HEK293 (cell line): ENCODE measurements at regions not wholly inside any gene's neighbourhood (a gene's known extent, or its start where the extent isn't known, plus 50 kb on each side); places are given as distances from the start of the nearest gene placed in this dataset.

Source experiments
- CTCF ChIA-PET: fragments of 350-600 bp; formaldehyde crosslinking; extraction: SDS; loops from one replicate; lab custom pipeline; 2021; ENCODE audit warnings: antibody characterized with exemption; lab: Yijun Ruan, JAX
- POLR2A ChIA-PET: fragments of 300-600 bp; formaldehyde crosslinking; extraction: SDS; loops from one replicate; lab custom pipeline; 2020; ENCODE audit warnings: antibody characterized with exemption, inconsistent platforms; lab: Yijun Ruan, JAX
- H3K27ac ChIP-seq: fragments of 200-500 bp; sonication (Bioruptor generic); 2 replicates; pipeline ENCODE4 v1.5.1; 2014; ENCODE audit warnings: low read depth, low read length, control low read depth, inconsistent platforms; ENCODE audit errors: extremely low read depth
- H3K36me3 ChIP-seq, 2 experiments: fragments of 200-500 bp in 1 of 2; sonication (Bioruptor generic) in 1 of 2; 1 replicate in 1 of 2; 2 replicates in 1 of 2; pipeline ENCODE4 v1.5.1; 2014 to 2017; ENCODE audit warnings: inconsistent platforms in 2 of 2, low read length in 2 of 2; ENCODE audit not compliant: control insufficient read depth in 2 of 2, insufficient read depth in 1 of 2
- H3K4me1 ChIP-seq: fragments of 200-500 bp; sonication (Bioruptor generic); 2 replicates; pipeline ENCODE4 v1.5.1; 2014; ENCODE audit warnings: mild to moderate bottlenecking, low read length, inconsistent platforms; ENCODE audit not compliant: control insufficient read depth, insufficient read depth
- H3K4me3 ChIP-seq: 2 replicates; pipeline ENCODE4 v1.5.1; 2011; ENCODE audit warnings: low read depth, mild to moderate bottlenecking, control low read depth, low read length, moderate library complexity
- H3K9me3 ChIP-seq: fragments of 200-500 bp; sonication (Bioruptor generic); 2 replicates; pipeline ENCODE4 v1.5.1; 2014; ENCODE audit warnings: low read depth, low read length, inconsistent platforms; ENCODE audit not compliant: control insufficient read depth, insufficient read depth
- AEBP2 ChIP-seq: fragments of 450-650 bp; formaldehyde crosslinking; IDR thresholded peaks from 2 replicates; pipeline ENCODE4 v1.5.1; 2016; ENCODE audit warnings: missing biosample characterization, missing genetic modification characterization, borderline replicate concordance
- IKZF3 ChIP-seq: fragments of 450-650 bp; IDR thresholded peaks from 2 replicates; pipeline ENCODE4 v1.5.0; 2018; ENCODE audit warnings: missing biosample characterization, mild to moderate bottlenecking, missing genetic modification characterization, moderate library complexity
- KLF1 ChIP-seq: fragments of 450-650 bp; formaldehyde crosslinking; IDR thresholded peaks from 2 replicates; pipeline ENCODE4 v1.5.1; 2016; ENCODE audit warnings: missing biosample characterization, missing genetic modification characterization
- KLF16 ChIP-seq: fragments of 450-650 bp; formaldehyde crosslinking; IDR thresholded peaks from 2 replicates; pipeline ENCODE4 v1.5.1; 2017; ENCODE audit warnings: missing biosample characterization, missing genetic modification characterization
- OVOL3 ChIP-seq: fragments of 450-650 bp; formaldehyde crosslinking; IDR thresholded peaks from 2 replicates; pipeline ENCODE4 v1.5.1; 2016; ENCODE audit warnings: missing biosample characterization, missing genetic modification characterization
- REPIN1 ChIP-seq: fragments of 450-650 bp; formaldehyde crosslinking; IDR thresholded peaks from 2 replicates; pipeline ENCODE4 v1.5.1; 2017; ENCODE audit warnings: missing biosample characterization, missing genetic modification characterization, low read depth
- SP2 ChIP-seq: fragments of 450-650 bp; formaldehyde crosslinking; IDR thresholded peaks from 2 replicates; pipeline ENCODE4 v1.5.1; 2016; ENCODE audit warnings: missing biosample characterization, missing genetic modification characterization
- TSHZ1 ChIP-seq: fragments of 450-650 bp; formaldehyde crosslinking; IDR thresholded peaks from 2 replicates; pipeline ENCODE4 v1.5.1; 2016; ENCODE audit warnings: missing biosample characterization, missing genetic modification characterization, borderline replicate concordance
- ZBTB10 ChIP-seq: fragments of 450-650 bp; formaldehyde crosslinking; IDR thresholded peaks from 2 replicates; pipeline ENCODE4 v1.5.1; 2016; ENCODE audit warnings: missing biosample characterization, missing genetic modification characterization
- ZEB2 ChIP-seq: fragments of 450-650 bp; formaldehyde crosslinking; IDR thresholded peaks from 2 replicates; pipeline ENCODE4 v1.5.1; 2016; ENCODE audit warnings: missing biosample characterization, missing genetic modification characterization
- ZNF184 ChIP-seq: fragments of 450-650 bp; IDR thresholded peaks from 2 replicates; pipeline ENCODE4 v1.5.1; 2018; ENCODE audit warnings: missing biosample characterization, mild to moderate bottlenecking, missing genetic modification characterization
- ZNF211 ChIP-seq: fragments of 450-650 bp; formaldehyde crosslinking; IDR thresholded peaks from 2 replicates; pipeline ENCODE4 v1.5.1; 2016; ENCODE audit warnings: low read depth, missing biosample characterization, missing genetic modification characterization
- ZNF350 ChIP-seq: fragments of 450-650 bp; formaldehyde crosslinking; IDR thresholded peaks from 2 replicates; pipeline ENCODE4 v1.5.0; 2017; ENCODE audit warnings: missing biosample characterization, mild to moderate bottlenecking, missing genetic modification characterization
- ZNF404 ChIP-seq: fragments of 450-650 bp; formaldehyde crosslinking; IDR thresholded peaks from 2 replicates; pipeline ENCODE4 v1.5.1; 2017; ENCODE audit warnings: missing biosample characterization, missing genetic modification characterization
- ZNF544 ChIP-seq: fragments of 450-650 bp; formaldehyde crosslinking; IDR thresholded peaks from 2 replicates; pipeline ENCODE4 v1.5.0; 2017; ENCODE audit warnings: missing biosample characterization, missing genetic modification characterization
- ZNF549 ChIP-seq: fragments of 450-650 bp; IDR thresholded peaks from 2 replicates; pipeline ENCODE4 v1.5.1; 2018; ENCODE audit warnings: missing biosample characterization, missing genetic modification characterization, mild to moderate bottlenecking, inconsistent platforms, moderate library complexity
- ZNF558 ChIP-seq: fragments of 450-650 bp; formaldehyde crosslinking; IDR thresholded peaks from 2 replicates; pipeline ENCODE4 v1.5.1; 2016; ENCODE audit warnings: missing biosample characterization, missing genetic modification characterization
- ZNF560 ChIP-seq: fragments of 450-650 bp; formaldehyde crosslinking; IDR thresholded peaks from 2 replicates; pipeline ENCODE4 v1.5.1; 2017; ENCODE audit warnings: missing biosample characterization, missing genetic modification characterization, borderline replicate concordance
- ZNF629 ChIP-seq: fragments of 450-650 bp; formaldehyde crosslinking; IDR thresholded peaks from 2 replicates; pipeline ENCODE4 v1.5.1; 2017; ENCODE audit warnings: missing biosample characterization, missing genetic modification characterization
- ZNF654 ChIP-seq: fragments of 450-650 bp; formaldehyde crosslinking; IDR thresholded peaks from 2 replicates; pipeline ENCODE4 v1.5.1; 2016; ENCODE audit warnings: low read depth, missing biosample characterization, missing genetic modification characterization
- ZSCAN23 ChIP-seq: fragments of 450-650 bp; formaldehyde crosslinking; IDR thresholded peaks from 2 replicates; pipeline ENCODE4 v1.5.1; 2016; ENCODE audit warnings: missing biosample characterization, missing genetic modification characterization

- CTCF ChIA-PET = no interaction called here
- Histone ChIP-seq H3K36me3 (no peaks in the 10 kb centered on the region), H3K4me1 (no peaks in the 10 kb centered on the region), H3K4me3 (no peak overlapping the region), H3K9me3 (no peaks in the 10 kb centered on the region), H3K27ac (no peak overlapping the region)
- no peak for TF ChIP-seq ZSCAN23 (tag by site-specific recombination)
- no peak for TF ChIP-seq ZNF404 (tag by site-specific recombination)
- POLR2A ChIA-PET = no interaction called here
These were observed 60.6 kb upstream of the FAT4 start for GRCh38 chr4:125254106-125254505.

DNA sequence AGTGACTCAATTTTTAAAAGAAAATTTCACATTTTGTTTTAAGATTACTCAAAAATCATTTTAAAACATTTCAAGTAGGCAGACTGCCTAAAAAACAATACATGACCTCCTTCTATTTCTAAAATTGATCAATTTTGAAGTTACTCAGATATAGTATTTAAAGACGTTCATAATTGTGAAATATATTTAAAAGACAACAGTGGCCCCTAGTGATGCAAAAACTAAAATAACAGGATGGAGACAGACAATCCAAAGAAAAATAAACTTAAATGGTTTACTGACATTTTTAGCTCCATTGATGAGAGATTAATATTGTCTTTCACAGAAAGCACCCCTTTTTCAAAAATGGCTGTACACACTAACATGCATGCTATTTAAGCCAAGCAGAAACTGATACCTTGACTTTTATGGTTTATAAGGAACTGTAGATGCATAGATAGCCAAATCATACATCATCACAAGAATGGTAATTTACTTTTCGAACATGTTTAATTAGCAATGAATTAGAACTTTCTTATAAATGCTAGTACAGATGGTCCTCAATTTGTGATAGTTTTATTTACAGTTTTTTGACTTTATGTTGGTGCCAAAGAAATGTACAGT, 69.8 kb upstream of the FAT4 start:
- H3K4me1 ChIP-seq = no peaks in the 10 kb centered on the region
- ChIA-PET CTCF (interaction anchor here (0.6 to 4.9 kb wide), 5 partner anchors 38 to 911 kb away, joined by 3 to 16 read pairs (median 4); no protein-coding TSS in a partner anchor), POLR2A (no interaction called here)
- no peaks in the 10 kb centered on the region for H3K9me3 ChIP-seq
- no peak overlapping the region for H3K4me3 ChIP-seq
- TF ChIP-seq ZNF350 (tag by site-specific recombination) (no peak), ZNF654 (tag by site-specific recombination) (peak; percentile 48), AEBP2 (no peak), KLF1 (tag by site-specific recombination) (no peak), ZNF184 (tag by site-specific recombination) (no peak)
- no peaks in the 10 kb centered on the region for H3K36me3 ChIP-seq
- H3K27ac ChIP-seq = no peak overlapping the region

- Histone ChIP-seq H3K4me1 (no peaks in the 10 kb centered on the region), H3K27ac (no peak overlapping the region), H3K4me3 (no peak overlapping the region), H3K36me3 (no peaks in the 10 kb centered on the region), H3K9me3 (no peaks in the 10 kb centered on the region)
- TF ChIP-seq ZNF629 (tag by site-specific recombination) (no peak), ZNF558 (tag by site-specific recombination) (no peak), TSHZ1 (tag by site-specific recombination) (no peak)
- POLR2A ChIA-PET = no interaction called here
- CTCF ChIA-PET = interaction anchor here (4.9 kb wide), 1 partner anchor 909 kb away, joined by 16 read pairs; no protein-coding TSS in a partner anchor
These were observed 70.9 kb upstream of the FAT4 start for GRCh38 chr4:125243789-125244397.

- CTCF ChIA-PET = interaction anchor here (0.6 to 0.9 kb wide), 2 partner anchors 48 to 1671 kb away, joined by 3 to 4 read pairs; no protein-coding TSS in a partner anchor
- Histone ChIP-seq H3K9me3 (no peaks in the 10 kb centered on the region), H3K36me3 (no peaks in the 10 kb centered on the region), H3K4me1 (no peaks in the 10 kb centered on the region), H3K4me3 (no peak overlapping the region), H3K27ac (no peak overlapping the region)
- POLR2A ChIA-PET = no interaction called here
- TF ChIP-seq OVOL3 (no peak), ZNF211 (no peak), ZEB2 (tag by site-specific recombination) (no peak), KLF16 (no peak), REPIN1 (tag by site-specific recombination) (no peak), ZNF560 (tag by site-specific recombination) (no peak), SP2 (tag by site-specific recombination) (no peak), ZBTB10 (no peak), IKZF3 (tag by site-specific recombination) (no peak), ZNF549 (tag by site-specific recombination) (no peak), ZNF544 (tag by site-specific recombination) (no peak), ZSCAN23 (tag by site-specific recombination) (no peak)
These were observed 78.8 kb upstream of the FAT4 start for GRCh38 chr4:125235971-125236370.
